WTC11 (cell line): ENCODE measurements at regions not wholly inside any gene's neighbourhood (a gene's known extent, or its start where the extent isn't known, plus 50 kb on each side); places are given as distances from the start of the nearest gene placed in this dataset.

Experiments used
- ATAC-seq: fragments of 200-7000 bp; cut with Tn5 transposase; 2 replicates; pipeline ENCODE4 v1.10.0; 2021; ENCODE audit warnings: mild to moderate bottlenecking, moderate library complexity
- CTCF ChIA-PET: fragments of 300-600 bp; sonication (Branson Sonifier 250); formaldehyde crosslinking; loops from one replicate; lab custom pipeline; 2021; ENCODE audit warnings: antibody characterized with exemption; lab: Charles Lee
- POLR2A ChIA-PET: fragments of 350-600 bp; sonication (Branson Sonifier 250); formaldehyde crosslinking; loops from one replicate; lab custom pipeline; 2021; ENCODE audit warnings: antibody characterized with exemption; lab: Charles Lee
- DNase-seq: peaks from one replicate; pipeline ENCODE4 v3.0.0; 2021; ENCODE audit warnings: low spot score
- H3K27ac Mint-ChIP-seq: 2 replicates; pipeline ENCODE4 v1.8.0; 2021; ENCODE audit warnings: mixed read lengths
- H3K27me3 Mint-ChIP-seq: 2 replicates; pipeline ENCODE4 v1.8.0; 2021; ENCODE audit warnings: low read depth, mild to moderate bottlenecking, moderate library complexity, mixed read lengths
- H3K36me3 Mint-ChIP-seq: 2 replicates; pipeline ENCODE4 v1.8.0; 2021; ENCODE audit warnings: mixed read lengths
- H3K4me1 Mint-ChIP-seq: 2 replicates; pipeline ENCODE4 v1.8.0; 2022; ENCODE audit warnings: mixed read lengths
- H3K4me3 Mint-ChIP-seq: 2 replicates; pipeline ENCODE4 v1.8.0; 2021; ENCODE audit warnings: mild to moderate bottlenecking, moderate library complexity, mixed read lengths
- H3K9me3 Mint-ChIP-seq: 2 replicates; pipeline ENCODE4 v1.8.0; 2021; ENCODE audit warnings: mixed read lengths
- CREM ChIP-seq: sonication (generic); formaldehyde crosslinking; IDR thresholded peaks from 2 replicates; pipeline ENCODE4 v1.8.1; 2022; ENCODE audit warnings: mild to moderate bottlenecking, missing genetic modification reagents, moderate library complexity
- GABPB1 ChIP-seq: sonication (generic); formaldehyde crosslinking; IDR thresholded peaks from 2 replicates; pipeline ENCODE4 v1.8.1; 2023; ENCODE audit warnings: mild to moderate bottlenecking, missing genetic modification reagents
- MXD4 ChIP-seq: fragments of 250-450 bp; sonication (Bioruptor Pico); IDR thresholded peaks from 2 replicates; pipeline ENCODE4 v1.8.0; 2021; ENCODE audit warnings: mild to moderate bottlenecking, moderate library complexity, borderline replicate concordance
- NFATC4 ChIP-seq: fragments of 250-450 bp; sonication (Bioruptor Pico); IDR thresholded peaks from 2 replicates; pipeline ENCODE4 v1.9.0; 2021; ENCODE audit warnings: mild to moderate bottlenecking
- NR3C1 ChIP-seq: sonication (generic); formaldehyde crosslinking; conservative IDR thresholded peaks from 2 replicates; pipeline ENCODE4 v1.8.1; 2023; ENCODE audit warnings: low read depth, mild to moderate bottlenecking, missing genetic modification reagents
- OVOL2 ChIP-seq: fragments of 250-450 bp; sonication (Bioruptor Pico); IDR thresholded peaks from 2 replicates; pipeline ENCODE4 v1.9.0; 2021; ENCODE audit warnings: mild to moderate bottlenecking, borderline replicate concordance
- SMAD3 ChIP-seq: sonication (generic); formaldehyde crosslinking; IDR thresholded peaks from 2 replicates; pipeline ENCODE4 v1.8.0; 2022; ENCODE audit warnings: missing genetic modification reagents, mild to moderate bottlenecking, borderline replicate concordance
- SP1 ChIP-seq: sonication (generic); formaldehyde crosslinking; conservative IDR thresholded peaks from 2 replicates; pipeline ENCODE4 v1.8.1; 2022; ENCODE audit warnings: missing genetic modification reagents
- TEAD1 ChIP-seq: sonication (generic); formaldehyde crosslinking; IDR thresholded peaks from 2 replicates; pipeline ENCODE4 v1.8.0; 2022; ENCODE audit warnings: mild to moderate bottlenecking, missing genetic modification reagents
- TEAD4 ChIP-seq: sonication (generic); formaldehyde crosslinking; IDR thresholded peaks from 2 replicates; pipeline ENCODE4 v1.8.0; 2022; ENCODE audit warnings: mild to moderate bottlenecking, missing genetic modification reagents
- ZNF138 ChIP-seq: sonication (generic); formaldehyde crosslinking; conservative IDR thresholded peaks from 2 replicates; pipeline ENCODE4 v1.8.1; 2022; ENCODE audit warnings: mild to moderate bottlenecking, moderate library complexity, missing genetic modification reagents
- ZNF317 ChIP-seq: sonication (generic); formaldehyde crosslinking; IDR thresholded peaks from 2 replicates; pipeline ENCODE4 v1.8.1; 2023; ENCODE audit warnings: low read depth, mild to moderate bottlenecking, moderate library complexity, missing genetic modification reagents, borderline replicate concordance
- ZNF671 ChIP-seq: fragments of 250-450 bp; sonication (Bioruptor Pico); IDR thresholded peaks from 2 replicates; pipeline ENCODE4 v1.8.0; 2021; ENCODE audit warnings: mild to moderate bottlenecking
- TF ChIP-seq, protein P1 (sequence below): fragments of 250-450 bp; sonication (Bioruptor Pico); IDR thresholded peaks from 2 replicates; pipeline ENCODE4 v1.9.0; 2021; ENCODE audit warnings: mild to moderate bottlenecking, borderline replicate concordance
- TF ChIP-seq, protein P2 (sequence below): fragments of 200-600 bp; IDR thresholded peaks from 2 replicates; pipeline ENCODE4 v1.8.0; 2022; ENCODE audit warnings: antibody characterized with exemption
- TF ChIP-seq, protein P3 (sequence below): fragments of 250-450 bp; sonication (Bioruptor Pico); IDR thresholded peaks from 2 replicates; pipeline ENCODE4 v1.9.0; 2021; ENCODE audit warnings: mild to moderate bottlenecking
- TF ChIP-seq, protein P4 (sequence below): sonication (generic); formaldehyde crosslinking; IDR thresholded peaks from 2 replicates; pipeline ENCODE4 v1.8.1; 2023; ENCODE audit warnings: mild to moderate bottlenecking, missing genetic modification reagents, moderate library complexity
- TF ChIP-seq, protein P5 (sequence below): fragments of 250-450 bp; sonication (Bioruptor Pico); conservative IDR thresholded peaks from 2 replicates; pipeline ENCODE4 v1.9.0; 2021; ENCODE audit warnings: mild to moderate bottlenecking
- TF ChIP-seq, protein P6 (sequence below): sonication (generic); formaldehyde crosslinking; IDR thresholded peaks from 2 replicates; pipeline ENCODE4 v1.8.1; 2023; ENCODE audit warnings: mild to moderate bottlenecking, missing genetic modification reagents
- TF ChIP-seq, protein P7 (sequence below): sonication (generic); formaldehyde crosslinking; IDR thresholded peaks from 2 replicates; pipeline ENCODE4 v1.8.1; 2022; ENCODE audit warnings: low read depth, mild to moderate bottlenecking, moderate library complexity, missing genetic modification reagents, borderline replicate concordance

DNA sequence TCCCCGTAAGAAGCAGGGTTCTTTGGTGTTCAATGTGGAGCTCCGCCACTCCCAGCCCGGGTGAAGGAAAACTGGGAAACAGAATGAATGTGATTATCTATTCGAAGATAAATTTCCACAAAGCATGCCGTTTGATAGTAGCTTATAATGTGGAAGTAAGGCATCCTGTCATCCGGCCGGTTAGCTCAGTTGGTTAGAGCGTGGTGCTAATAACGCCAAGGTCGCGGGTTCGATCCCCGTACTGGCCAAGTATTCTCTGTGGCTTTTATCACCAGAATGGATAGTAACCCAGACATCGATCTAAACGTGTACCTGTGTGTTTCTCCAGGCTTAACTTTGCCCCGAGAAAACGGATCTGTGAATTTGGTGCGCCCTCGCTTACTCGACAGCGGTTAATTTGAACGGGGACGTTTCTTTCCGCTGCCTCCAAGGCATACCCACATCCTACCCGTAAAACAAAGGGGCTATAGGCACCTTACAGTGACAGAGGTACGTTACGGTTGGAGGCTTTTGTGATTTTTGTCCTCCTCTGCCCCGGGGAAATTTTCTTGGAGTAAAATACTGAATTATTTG is 215.2 kb upstream of the ZNF184 start:
- POLR2A ChIA-PET = interaction anchor here (1.0 to 1.2 kb wide), 2 partner anchors 16 to 19 kb away, joined by 3 read pairs; no protein-coding TSS in a partner anchor
- peak; percentile 71 for ATAC-seq
- H3K27ac Mint-ChIP-seq = peak overlapping the region; percentile 76
- no peaks in the 10 kb centered on the region for H3K9me3 Mint-ChIP-seq
- CTCF ChIA-PET = interaction anchor here (0.6 to 2.4 kb wide), 12 partner anchors 18 to 392 kb away, joined by 3 to 13 read pairs (median 4); no protein-coding TSS in a partner anchor
- H3K27me3 Mint-ChIP-seq = peaks cover 22% of the 10 kb centered on the region
- DNase-seq = peak; percentile 90
- no peaks in the 10 kb centered on the region for H3K4me1 Mint-ChIP-seq
- H3K36me3 Mint-ChIP-seq = no peaks in the 10 kb centered on the region
- peak overlapping the region; percentile 92 for H3K4me3 Mint-ChIP-seq
- TF ChIP-seq ZNF671 (CRISPR knock-in tag) (peak; percentile 89), MXD4 (CRISPR knock-in tag) (no peak), CREM (peak; percentile 64; the same call in 1 of the 2 replicates), TEAD1 (CRISPR knock-in tag) (no peak; the same call in 1 of the 2 replicates), GABPB1 (CRISPR knock-in tag) (peak; percentile 40; the same call in 1 of the 2 replicates), ZNF138 (no peak), OVOL2 (CRISPR knock-in tag) (no peak), SP1 (peak; percentile 51), ZNF317 (CRISPR knock-in tag) (no peak), NFATC4 (CRISPR knock-in tag) (peak; percentile 71; the same call in 1 of the 2 replicates), NR3C1 (no peak), TEAD4 (no peak), SMAD3 (CRISPR knock-in tag) (no peak)
- TF ChIP-seq, protein P1, sequence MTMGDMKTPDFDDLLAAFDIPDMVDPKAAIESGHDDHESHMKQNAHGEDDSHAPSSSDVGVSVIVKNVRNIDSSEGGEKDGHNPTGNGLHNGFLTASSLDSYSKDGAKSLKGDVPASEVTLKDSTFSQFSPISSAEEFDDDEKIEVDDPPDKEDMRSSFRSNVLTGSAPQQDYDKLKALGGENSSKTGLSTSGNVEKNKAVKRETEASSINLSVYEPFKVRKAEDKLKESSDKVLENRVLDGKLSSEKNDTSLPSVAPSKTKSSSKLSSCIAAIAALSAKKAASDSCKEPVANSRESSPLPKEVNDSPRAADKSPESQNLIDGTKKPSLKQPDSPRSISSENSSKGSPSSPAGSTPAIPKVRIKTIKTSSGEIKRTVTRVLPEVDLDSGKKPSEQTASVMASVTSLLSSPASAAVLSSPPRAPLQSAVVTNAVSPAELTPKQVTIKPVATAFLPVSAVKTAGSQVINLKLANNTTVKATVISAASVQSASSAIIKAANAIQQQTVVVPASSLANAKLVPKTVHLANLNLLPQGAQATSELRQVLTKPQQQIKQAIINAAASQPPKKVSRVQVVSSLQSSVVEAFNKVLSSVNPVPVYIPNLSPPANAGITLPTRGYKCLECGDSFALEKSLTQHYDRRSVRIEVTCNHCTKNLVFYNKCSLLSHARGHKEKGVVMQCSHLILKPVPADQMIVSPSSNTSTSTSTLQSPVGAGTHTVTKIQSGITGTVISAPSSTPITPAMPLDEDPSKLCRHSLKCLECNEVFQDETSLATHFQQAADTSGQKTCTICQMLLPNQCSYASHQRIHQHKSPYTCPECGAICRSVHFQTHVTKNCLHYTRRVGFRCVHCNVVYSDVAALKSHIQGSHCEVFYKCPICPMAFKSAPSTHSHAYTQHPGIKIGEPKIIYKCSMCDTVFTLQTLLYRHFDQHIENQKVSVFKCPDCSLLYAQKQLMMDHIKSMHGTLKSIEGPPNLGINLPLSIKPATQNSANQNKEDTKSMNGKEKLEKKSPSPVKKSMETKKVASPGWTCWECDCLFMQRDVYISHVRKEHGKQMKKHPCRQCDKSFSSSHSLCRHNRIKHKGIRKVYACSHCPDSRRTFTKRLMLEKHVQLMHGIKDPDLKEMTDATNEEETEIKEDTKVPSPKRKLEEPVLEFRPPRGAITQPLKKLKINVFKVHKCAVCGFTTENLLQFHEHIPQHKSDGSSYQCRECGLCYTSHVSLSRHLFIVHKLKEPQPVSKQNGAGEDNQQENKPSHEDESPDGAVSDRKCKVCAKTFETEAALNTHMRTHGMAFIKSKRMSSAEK (CRISPR knock-in tag) = 0 out of 2 replicates have a peak, but pooled peaks have one; percentile 77
- TF ChIP-seq, protein P2, sequence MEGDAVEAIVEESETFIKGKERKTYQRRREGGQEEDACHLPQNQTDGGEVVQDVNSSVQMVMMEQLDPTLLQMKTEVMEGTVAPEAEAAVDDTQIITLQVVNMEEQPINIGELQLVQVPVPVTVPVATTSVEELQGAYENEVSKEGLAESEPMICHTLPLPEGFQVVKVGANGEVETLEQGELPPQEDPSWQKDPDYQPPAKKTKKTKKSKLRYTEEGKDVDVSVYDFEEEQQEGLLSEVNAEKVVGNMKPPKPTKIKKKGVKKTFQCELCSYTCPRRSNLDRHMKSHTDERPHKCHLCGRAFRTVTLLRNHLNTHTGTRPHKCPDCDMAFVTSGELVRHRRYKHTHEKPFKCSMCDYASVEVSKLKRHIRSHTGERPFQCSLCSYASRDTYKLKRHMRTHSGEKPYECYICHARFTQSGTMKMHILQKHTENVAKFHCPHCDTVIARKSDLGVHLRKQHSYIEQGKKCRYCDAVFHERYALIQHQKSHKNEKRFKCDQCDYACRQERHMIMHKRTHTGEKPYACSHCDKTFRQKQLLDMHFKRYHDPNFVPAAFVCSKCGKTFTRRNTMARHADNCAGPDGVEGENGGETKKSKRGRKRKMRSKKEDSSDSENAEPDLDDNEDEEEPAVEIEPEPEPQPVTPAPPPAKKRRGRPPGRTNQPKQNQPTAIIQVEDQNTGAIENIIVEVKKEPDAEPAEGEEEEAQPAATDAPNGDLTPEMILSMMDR = no peak
- TF ChIP-seq, protein P3, sequence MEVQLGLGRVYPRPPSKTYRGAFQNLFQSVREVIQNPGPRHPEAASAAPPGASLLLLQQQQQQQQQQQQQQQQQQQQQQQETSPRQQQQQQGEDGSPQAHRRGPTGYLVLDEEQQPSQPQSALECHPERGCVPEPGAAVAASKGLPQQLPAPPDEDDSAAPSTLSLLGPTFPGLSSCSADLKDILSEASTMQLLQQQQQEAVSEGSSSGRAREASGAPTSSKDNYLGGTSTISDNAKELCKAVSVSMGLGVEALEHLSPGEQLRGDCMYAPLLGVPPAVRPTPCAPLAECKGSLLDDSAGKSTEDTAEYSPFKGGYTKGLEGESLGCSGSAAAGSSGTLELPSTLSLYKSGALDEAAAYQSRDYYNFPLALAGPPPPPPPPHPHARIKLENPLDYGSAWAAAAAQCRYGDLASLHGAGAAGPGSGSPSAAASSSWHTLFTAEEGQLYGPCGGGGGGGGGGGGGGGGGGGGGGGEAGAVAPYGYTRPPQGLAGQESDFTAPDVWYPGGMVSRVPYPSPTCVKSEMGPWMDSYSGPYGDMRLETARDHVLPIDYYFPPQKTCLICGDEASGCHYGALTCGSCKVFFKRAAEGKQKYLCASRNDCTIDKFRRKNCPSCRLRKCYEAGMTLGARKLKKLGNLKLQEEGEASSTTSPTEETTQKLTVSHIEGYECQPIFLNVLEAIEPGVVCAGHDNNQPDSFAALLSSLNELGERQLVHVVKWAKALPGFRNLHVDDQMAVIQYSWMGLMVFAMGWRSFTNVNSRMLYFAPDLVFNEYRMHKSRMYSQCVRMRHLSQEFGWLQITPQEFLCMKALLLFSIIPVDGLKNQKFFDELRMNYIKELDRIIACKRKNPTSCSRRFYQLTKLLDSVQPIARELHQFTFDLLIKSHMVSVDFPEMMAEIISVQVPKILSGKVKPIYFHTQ (CRISPR knock-in tag) = peak; percentile 92
- TF ChIP-seq, protein P4, sequence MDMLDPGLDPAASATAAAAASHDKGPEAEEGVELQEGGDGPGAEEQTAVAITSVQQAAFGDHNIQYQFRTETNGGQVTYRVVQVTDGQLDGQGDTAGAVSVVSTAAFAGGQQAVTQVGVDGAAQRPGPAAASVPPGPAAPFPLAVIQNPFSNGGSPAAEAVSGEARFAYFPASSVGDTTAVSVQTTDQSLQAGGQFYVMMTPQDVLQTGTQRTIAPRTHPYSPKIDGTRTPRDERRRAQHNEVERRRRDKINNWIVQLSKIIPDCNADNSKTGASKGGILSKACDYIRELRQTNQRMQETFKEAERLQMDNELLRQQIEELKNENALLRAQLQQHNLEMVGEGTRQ (CRISPR knock-in tag) = no peak
- TF ChIP-seq, protein P5, sequence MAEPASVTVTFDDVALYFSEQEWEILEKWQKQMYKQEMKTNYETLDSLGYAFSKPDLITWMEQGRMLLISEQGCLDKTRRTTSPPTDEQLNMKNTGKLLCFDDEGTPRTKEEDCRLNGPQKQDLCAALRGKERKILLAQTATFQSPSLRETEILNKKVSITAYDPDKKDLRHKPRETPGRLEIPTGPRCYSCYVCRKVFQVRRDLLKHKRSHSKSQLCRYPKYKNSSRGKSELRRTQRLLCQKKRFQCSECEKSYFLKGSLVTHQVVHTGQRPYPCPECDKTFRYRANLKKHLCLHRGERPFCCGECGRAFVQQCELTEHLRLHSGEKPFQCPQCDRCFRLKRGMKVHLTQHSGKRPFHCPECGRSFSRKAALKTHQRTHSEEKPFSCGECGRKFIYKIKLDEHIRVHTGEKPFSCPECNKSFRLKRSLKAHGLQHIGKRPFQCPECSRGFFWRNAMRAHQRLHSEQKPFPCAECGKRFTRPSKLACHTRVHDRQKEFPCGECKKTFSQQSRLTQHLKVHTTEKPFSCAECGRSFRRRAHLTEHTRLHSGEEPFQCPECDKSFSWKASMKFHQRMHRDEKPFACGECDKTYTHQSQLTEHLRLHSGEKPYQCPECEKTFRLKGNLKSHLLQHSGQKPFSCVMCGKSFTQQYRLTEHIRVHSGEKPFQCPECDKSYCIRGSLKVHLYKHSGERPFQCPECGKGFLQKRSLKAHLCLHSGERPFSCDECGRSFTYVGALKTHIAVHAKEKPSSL (CRISPR knock-in tag) = 0 out of 2 replicates have a peak, but pooled peaks have one; percentile 62
- TF ChIP-seq, protein P6, sequence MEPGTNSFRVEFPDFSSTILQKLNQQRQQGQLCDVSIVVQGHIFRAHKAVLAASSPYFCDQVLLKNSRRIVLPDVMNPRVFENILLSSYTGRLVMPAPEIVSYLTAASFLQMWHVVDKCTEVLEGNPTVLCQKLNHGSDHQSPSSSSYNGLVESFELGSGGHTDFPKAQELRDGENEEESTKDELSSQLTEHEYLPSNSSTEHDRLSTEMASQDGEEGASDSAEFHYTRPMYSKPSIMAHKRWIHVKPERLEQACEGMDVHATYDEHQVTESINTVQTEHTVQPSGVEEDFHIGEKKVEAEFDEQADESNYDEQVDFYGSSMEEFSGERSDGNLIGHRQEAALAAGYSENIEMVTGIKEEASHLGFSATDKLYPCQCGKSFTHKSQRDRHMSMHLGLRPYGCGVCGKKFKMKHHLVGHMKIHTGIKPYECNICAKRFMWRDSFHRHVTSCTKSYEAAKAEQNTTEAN (CRISPR knock-in tag) = no peak
- TF ChIP-seq, protein P7, sequence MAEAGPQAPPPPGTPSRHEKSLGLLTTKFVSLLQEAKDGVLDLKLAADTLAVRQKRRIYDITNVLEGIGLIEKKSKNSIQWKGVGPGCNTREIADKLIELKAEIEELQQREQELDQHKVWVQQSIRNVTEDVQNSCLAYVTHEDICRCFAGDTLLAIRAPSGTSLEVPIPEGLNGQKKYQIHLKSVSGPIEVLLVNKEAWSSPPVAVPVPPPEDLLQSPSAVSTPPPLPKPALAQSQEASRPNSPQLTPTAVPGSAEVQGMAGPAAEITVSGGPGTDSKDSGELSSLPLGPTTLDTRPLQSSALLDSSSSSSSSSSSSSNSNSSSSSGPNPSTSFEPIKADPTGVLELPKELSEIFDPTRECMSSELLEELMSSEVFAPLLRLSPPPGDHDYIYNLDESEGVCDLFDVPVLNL = no peak
